ENCODE measurements at regions not wholly inside any gene's neighbourhood (a gene's known extent, or its start where the extent isn't known, plus 50 kb on each side); places are given as distances from the start of the nearest gene placed in this dataset.

DNA sequence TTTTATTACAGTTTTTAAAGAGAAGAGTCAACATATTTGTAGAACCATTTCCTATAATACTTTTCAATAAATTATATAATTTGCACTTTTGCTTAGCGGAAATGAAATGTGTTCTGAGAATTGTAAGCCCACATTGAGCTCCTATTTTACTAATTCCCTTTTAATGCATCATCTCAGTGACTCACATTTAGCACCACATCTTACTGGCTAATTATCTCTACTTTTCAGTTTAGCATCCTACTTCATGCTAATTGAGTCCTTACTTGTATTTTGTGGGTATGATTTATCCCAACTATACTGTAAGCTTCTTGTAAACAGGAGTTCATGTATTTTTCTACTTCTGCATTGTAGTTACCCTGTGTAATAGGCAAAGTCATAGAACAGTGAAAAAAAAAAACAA, 67.5 kb downstream of the TMX1 start:
- no peak overlapping the region for H3K4me2 ChIP-seq (ENCODE audit: low read depth, low read length, poor library complexity, severe bottlenecking)
- H4K20me1 ChIP-seq (ENCODE audit: low read depth, low read length) = no peaks in the 10 kb centered on the region
- H3F3A ChIP-seq (ENCODE audit: insufficient read depth) = no peaks in the 10 kb centered on the region
- TF ChIP-seq, protein P1, sequence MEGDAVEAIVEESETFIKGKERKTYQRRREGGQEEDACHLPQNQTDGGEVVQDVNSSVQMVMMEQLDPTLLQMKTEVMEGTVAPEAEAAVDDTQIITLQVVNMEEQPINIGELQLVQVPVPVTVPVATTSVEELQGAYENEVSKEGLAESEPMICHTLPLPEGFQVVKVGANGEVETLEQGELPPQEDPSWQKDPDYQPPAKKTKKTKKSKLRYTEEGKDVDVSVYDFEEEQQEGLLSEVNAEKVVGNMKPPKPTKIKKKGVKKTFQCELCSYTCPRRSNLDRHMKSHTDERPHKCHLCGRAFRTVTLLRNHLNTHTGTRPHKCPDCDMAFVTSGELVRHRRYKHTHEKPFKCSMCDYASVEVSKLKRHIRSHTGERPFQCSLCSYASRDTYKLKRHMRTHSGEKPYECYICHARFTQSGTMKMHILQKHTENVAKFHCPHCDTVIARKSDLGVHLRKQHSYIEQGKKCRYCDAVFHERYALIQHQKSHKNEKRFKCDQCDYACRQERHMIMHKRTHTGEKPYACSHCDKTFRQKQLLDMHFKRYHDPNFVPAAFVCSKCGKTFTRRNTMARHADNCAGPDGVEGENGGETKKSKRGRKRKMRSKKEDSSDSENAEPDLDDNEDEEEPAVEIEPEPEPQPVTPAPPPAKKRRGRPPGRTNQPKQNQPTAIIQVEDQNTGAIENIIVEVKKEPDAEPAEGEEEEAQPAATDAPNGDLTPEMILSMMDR (IDR thresholded peaks at IDR 0.05; ENCODE audit: insufficient read depth, low read length, poor library complexity, severe bottlenecking) = no peak
- no peak for TF ChIP-seq EZH2phosphoT487 (conservative IDR thresholded peaks at IDR 0.05; ENCODE audit: low read length)
- no peaks in the 10 kb centered on the region for H3K9me3 ChIP-seq (ENCODE audit: insufficient read depth, low read length)
- no peak overlapping the region for H3K4me3 ChIP-seq (ENCODE audit: insufficient read depth, low read length, poor library complexity, severe bottlenecking)
- H3K9me2 ChIP-seq (replicated peaks; ENCODE audit: insufficient read depth, low read length) = no peaks in the 10 kb centered on the region
- no peak overlapping the region for H3K9ac ChIP-seq (ENCODE audit: low read length)
- no peaks in the 10 kb centered on the region for H3K36me3 ChIP-seq (ENCODE audit: low read length)
- H3K79me2 ChIP-seq (ENCODE audit: insufficient read depth, low read length) = no peaks in the 10 kb centered on the region
- H3K27me3 ChIP-seq (ENCODE audit: low read length) = no peaks in the 10 kb centered on the region
- no peak overlapping the region for H3K27ac ChIP-seq (ENCODE audit: low read depth, low read length)
- H2AFZ ChIP-seq (ENCODE audit: low read depth, low read length, severe bottlenecking) = no peak overlapping the region

DNA sequence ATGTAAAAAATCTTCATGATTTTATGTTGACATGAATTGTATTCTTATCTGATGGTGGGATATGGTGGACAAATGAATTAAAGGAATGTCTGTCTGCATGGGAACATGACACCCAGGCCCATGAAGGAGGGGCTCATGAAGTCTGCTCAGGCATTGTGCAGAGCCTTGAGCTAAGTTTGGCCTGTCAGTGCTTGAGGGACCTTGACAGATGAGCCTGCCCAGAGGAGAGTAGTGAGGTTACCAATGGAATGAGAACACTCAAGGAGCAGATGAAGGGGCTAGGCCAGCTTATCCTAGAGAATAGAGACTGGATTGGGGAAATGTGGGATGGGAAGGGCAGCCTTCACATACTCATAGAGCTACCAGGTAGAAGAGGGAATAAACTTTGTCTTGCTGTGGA, 68.8 kb downstream of the TMX1 start:
- no peak for TF ChIP-seq EZH2phosphoT487 (conservative IDR thresholded peaks at IDR 0.05; ENCODE audit: low read length)
- TF ChIP-seq, protein P1 (IDR thresholded peaks at IDR 0.05; ENCODE audit: insufficient read depth, low read length, poor library complexity, severe bottlenecking) = no peak
- Histone ChIP-seq H3K27me3 (ENCODE audit: low read length) (no peaks in the 10 kb centered on the region), H3K4me3 (ENCODE audit: insufficient read depth, low read length, poor library complexity, severe bottlenecking) (no peak overlapping the region), H3K27ac (ENCODE audit: low read depth, low read length) (no peak overlapping the region), H2AFZ (ENCODE audit: low read depth, low read length, severe bottlenecking) (no peak overlapping the region), H3K9me2 (replicated peaks; ENCODE audit: insufficient read depth, low read length) (no peaks in the 10 kb centered on the region), H3K4me2 (ENCODE audit: low read depth, low read length, poor library complexity, severe bottlenecking) (no peak overlapping the region), H4K20me1 (ENCODE audit: low read depth, low read length) (no peaks in the 10 kb centered on the region), H3K36me3 (ENCODE audit: low read length) (no peaks in the 10 kb centered on the region), H3K9me3 (ENCODE audit: insufficient read depth, low read length) (no peaks in the 10 kb centered on the region), H3K79me2 (ENCODE audit: insufficient read depth, low read length) (no peaks in the 10 kb centered on the region), H3F3A (ENCODE audit: insufficient read depth) (no peaks in the 10 kb centered on the region), H3K9ac (ENCODE audit: low read length) (no peak overlapping the region)

DNA sequence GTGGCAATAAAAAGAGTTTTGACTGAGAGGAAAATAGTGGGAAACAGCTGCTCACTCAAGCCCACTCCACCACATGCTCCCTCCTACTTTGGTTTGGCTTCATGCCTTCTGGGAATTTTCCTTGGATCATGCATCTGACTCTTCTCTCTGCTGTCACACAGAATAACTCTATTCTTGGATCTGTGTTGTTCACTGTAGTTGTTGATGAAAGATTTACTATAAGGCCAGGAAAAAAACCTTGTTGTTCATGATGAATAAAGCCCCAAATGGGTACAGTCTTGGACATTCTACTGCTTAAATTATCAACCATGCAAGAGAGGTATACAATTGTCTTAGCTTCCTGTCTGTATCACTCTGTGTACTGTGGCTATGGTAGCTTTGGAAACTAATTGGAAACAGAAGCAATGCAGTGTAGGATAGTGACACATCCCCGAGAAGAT, 70.5 kb downstream of the TMX1 start:
- Histone ChIP-seq H3K79me2 (ENCODE audit: insufficient read depth, low read length) (no peaks in the 10 kb centered on the region), H2AFZ (ENCODE audit: low read depth, low read length, severe bottlenecking) (no peak overlapping the region), H3K27me3 (ENCODE audit: low read length) (no peaks in the 10 kb centered on the region), H3K9ac (ENCODE audit: low read length) (no peak overlapping the region), H4K20me1 (ENCODE audit: low read depth, low read length) (no peaks in the 10 kb centered on the region), H3F3A (ENCODE audit: insufficient read depth) (no peaks in the 10 kb centered on the region), H3K9me2 (replicated peaks; ENCODE audit: insufficient read depth, low read length) (no peaks in the 10 kb centered on the region), H3K9me3 (ENCODE audit: insufficient read depth, low read length) (no peaks in the 10 kb centered on the region), H3K36me3 (ENCODE audit: low read length) (no peaks in the 10 kb centered on the region), H3K4me2 (ENCODE audit: low read depth, low read length, poor library complexity, severe bottlenecking) (no peak overlapping the region), H3K27ac (ENCODE audit: low read depth, low read length) (no peak overlapping the region), H3K4me3 (ENCODE audit: insufficient read depth, low read length, poor library complexity, severe bottlenecking) (no peak overlapping the region)
- TF ChIP-seq, protein P1 (IDR thresholded peaks at IDR 0.05; ENCODE audit: insufficient read depth, low read length, poor library complexity, severe bottlenecking) = no peak
- no peak for TF ChIP-seq EZH2phosphoT487 (conservative IDR thresholded peaks at IDR 0.05; ENCODE audit: low read length)
